DND-41 (cell line): ENCODE measurements at regions not wholly inside any gene's neighbourhood (a gene's known extent, or its start where the extent isn't known, plus 50 kb on each side); places are given as distances from the start of the nearest gene placed in this dataset.
"Not testable (repeated sequence)": the region's sequence is repeated elsewhere in the genome, so short reads cannot be mapped to it uniquely, and the experiment has no call there.

Experiments used
- ATAC-seq: fragments of 200-7000 bp; cut with Tn5 transposase; 3 replicates; pipeline ENCODE4 v1.9.1; 2021; ENCODE audit warnings: low read depth; ENCODE audit not compliant: insufficient read depth
- DNase-seq: peaks from one replicate; pipeline ENCODE4 v3.0.0-alpha.2; 2020
- H2AFZ ChIP-seq: 2 replicates; pipeline ENCODE4 v1.6.0; 2012; ENCODE audit warnings: low read depth, low read length
- H3K27ac ChIP-seq: 2 replicates; pipeline ENCODE4 v1.5.1; 2012; ENCODE audit warnings: low read length, inconsistent platforms
- H3K27me3 ChIP-seq: fragments of 200-600 bp; sonication (generic); 2 replicates; pipeline ENCODE4 v1.6.0; 2012; ENCODE audit warnings: low read length, mild to moderate bottlenecking, inconsistent platforms; ENCODE audit not compliant: insufficient read depth, poor library complexity
- H3K36me3 ChIP-seq: 2 replicates; pipeline ENCODE4 v1.5.1; 2012; ENCODE audit warnings: low read length, inconsistent platforms; ENCODE audit not compliant: insufficient read depth
- H3K4me1 ChIP-seq: 2 replicates; pipeline ENCODE4 v1.5.1; 2012; ENCODE audit warnings: mild to moderate bottlenecking, low read length; ENCODE audit not compliant: insufficient read depth
- H3K4me2 ChIP-seq: 2 replicates; pipeline ENCODE4 v1.6.0; 2012; ENCODE audit warnings: mild to moderate bottlenecking, moderate library complexity, low read length, inconsistent platforms; ENCODE audit not compliant: insufficient read depth
- H3K4me3 ChIP-seq, 2 experiments: fragments of 200-600 bp in 1 of 2; shearing (Covaris generic) in 1 of 2; 2 replicates each; pipeline ENCODE4 v1.5.1; 2012 to 2016; ENCODE audit warnings: inconsistent platforms in 2 of 2, low read length in 2 of 2, mild to moderate bottlenecking in 2 of 2, low read depth in 1 of 2, moderate library complexity in 1 of 2
- H3K79me2 ChIP-seq: 2 replicates; pipeline ENCODE4 v1.6.0; 2012; ENCODE audit warnings: low read length, inconsistent platforms; ENCODE audit not compliant: insufficient read depth
- H3K9ac ChIP-seq: 2 replicates; pipeline ENCODE4 v1.6.0; 2012; ENCODE audit warnings: low read depth, mild to moderate bottlenecking, inconsistent platforms, low read length, moderate library complexity
- H3K9me3 ChIP-seq: 2 replicates; pipeline ENCODE4 v1.5.1; 2012; ENCODE audit warnings: low read length, moderate library complexity, mild to moderate bottlenecking, inconsistent platforms; ENCODE audit not compliant: insufficient read depth, severe bottlenecking
- H4K20me1 ChIP-seq: 2 replicates; pipeline ENCODE4 v1.6.0; 2012; ENCODE audit warnings: low read length; ENCODE audit not compliant: insufficient read depth
- EZH2 ChIP-seq: IDR thresholded peaks from 3 replicates; pipeline ENCODE4 v1.6.1; 2012; ENCODE audit warnings: borderline replicate concordance, low read depth, mild to moderate bottlenecking, moderate library complexity, low read length, inconsistent platforms; ENCODE audit not compliant: severe bottlenecking
- TF ChIP-seq, protein P1 (sequence below): IDR thresholded peaks from 2 replicates; pipeline ENCODE4 v1.5.1; 2012; ENCODE audit warnings: borderline replicate concordance, low read length, moderate library complexity, mild to moderate bottlenecking; ENCODE audit not compliant: poor library complexity, severe bottlenecking; ENCODE audit errors: extremely low read depth

DNA sequence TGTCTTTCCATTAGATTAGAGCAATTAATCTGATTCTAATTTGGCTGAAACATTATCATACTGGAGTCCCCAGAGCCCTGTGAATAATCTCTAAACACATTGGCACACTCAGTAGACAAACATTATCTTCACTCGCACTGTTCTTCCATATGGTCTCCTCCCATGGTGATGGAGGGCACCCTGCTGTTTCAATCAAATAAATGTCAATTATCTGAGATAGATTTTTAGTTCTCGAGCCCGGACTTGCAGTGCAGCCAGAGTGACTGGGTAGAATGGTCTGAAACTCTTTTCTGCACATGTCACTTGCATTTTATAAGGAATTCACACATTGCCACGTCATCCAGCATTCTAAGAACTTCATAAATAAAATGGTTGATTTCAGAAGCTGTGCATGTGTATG, 90.6 kb upstream of the MAP3K7 start:
- Histone ChIP-seq H3K4me2 (no peak overlapping the region), H3K27me3 (no peaks in the 10 kb centered on the region), H3K4me1 (no peaks in the 10 kb centered on the region), H3K36me3 (no peaks in the 10 kb centered on the region), H3K27ac (no peak overlapping the region), H2AFZ (no peak overlapping the region), H3K79me2 (no peaks in the 10 kb centered on the region), H3K4me3 (no peak overlapping the region), H3K9me3 (no peaks in the 10 kb centered on the region), H4K20me1 (no peaks in the 10 kb centered on the region), H3K9ac (no peak overlapping the region)
- DNase-seq (no peak), ATAC-seq (no peak)
- TF ChIP-seq EZH2 = no peak
- TF ChIP-seq, protein P1, sequence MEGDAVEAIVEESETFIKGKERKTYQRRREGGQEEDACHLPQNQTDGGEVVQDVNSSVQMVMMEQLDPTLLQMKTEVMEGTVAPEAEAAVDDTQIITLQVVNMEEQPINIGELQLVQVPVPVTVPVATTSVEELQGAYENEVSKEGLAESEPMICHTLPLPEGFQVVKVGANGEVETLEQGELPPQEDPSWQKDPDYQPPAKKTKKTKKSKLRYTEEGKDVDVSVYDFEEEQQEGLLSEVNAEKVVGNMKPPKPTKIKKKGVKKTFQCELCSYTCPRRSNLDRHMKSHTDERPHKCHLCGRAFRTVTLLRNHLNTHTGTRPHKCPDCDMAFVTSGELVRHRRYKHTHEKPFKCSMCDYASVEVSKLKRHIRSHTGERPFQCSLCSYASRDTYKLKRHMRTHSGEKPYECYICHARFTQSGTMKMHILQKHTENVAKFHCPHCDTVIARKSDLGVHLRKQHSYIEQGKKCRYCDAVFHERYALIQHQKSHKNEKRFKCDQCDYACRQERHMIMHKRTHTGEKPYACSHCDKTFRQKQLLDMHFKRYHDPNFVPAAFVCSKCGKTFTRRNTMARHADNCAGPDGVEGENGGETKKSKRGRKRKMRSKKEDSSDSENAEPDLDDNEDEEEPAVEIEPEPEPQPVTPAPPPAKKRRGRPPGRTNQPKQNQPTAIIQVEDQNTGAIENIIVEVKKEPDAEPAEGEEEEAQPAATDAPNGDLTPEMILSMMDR = no peak

DNA sequence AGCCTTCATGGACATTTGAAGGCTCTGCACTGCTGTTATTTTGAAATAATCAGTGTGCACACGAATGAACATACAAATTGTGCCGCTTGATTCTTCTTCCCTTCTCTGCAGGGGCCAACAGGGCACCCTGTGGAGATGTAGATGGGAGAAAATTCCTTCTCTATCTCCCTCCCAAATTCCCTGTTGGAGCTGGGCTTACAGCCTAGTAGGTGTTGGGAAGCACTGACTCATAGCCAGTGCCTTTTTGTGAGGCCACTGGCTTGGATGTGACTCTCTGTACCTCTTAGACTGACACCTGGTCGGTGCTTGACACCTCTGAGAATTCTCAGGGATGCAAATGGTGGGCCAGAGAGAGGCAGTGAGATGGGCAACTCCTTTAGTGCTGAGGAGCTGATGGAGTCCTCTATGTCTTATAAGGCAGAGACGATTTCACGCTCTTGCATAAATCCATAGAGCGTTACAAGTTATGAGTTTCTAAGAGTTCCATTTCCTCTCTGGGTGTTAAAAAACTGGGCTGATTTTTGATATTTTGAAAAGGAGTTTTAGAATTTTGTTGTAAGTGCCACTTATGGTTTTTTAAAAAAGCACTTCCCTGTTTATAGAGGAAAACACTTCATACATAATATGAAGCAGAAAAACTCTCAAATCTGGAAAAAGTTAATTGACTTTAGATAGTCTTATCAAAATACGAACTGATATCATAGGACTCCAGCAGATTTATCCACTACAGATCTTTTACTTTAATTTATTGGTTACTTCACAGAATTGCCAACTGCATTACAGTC, 89.8 kb upstream of the MAP3K7 start:
- Histone ChIP-seq H3K4me1 (no peaks in the 10 kb centered on the region), H3K79me2 (no peaks in the 10 kb centered on the region), H3K9me3 (no peaks in the 10 kb centered on the region), H3K4me2 (no peak overlapping the region), H3K4me3 (no peak overlapping the region), H3K9ac (no peak overlapping the region), H2AFZ (no peak overlapping the region), H3K27ac (no peak overlapping the region), H4K20me1 (no peaks in the 10 kb centered on the region), H3K36me3 (no peaks in the 10 kb centered on the region), H3K27me3 (no peaks in the 10 kb centered on the region)
- no peak for TF ChIP-seq EZH2
- TF ChIP-seq, protein P1 = no peak
- DNase-seq (no peak), ATAC-seq (no peak)

DNA sequence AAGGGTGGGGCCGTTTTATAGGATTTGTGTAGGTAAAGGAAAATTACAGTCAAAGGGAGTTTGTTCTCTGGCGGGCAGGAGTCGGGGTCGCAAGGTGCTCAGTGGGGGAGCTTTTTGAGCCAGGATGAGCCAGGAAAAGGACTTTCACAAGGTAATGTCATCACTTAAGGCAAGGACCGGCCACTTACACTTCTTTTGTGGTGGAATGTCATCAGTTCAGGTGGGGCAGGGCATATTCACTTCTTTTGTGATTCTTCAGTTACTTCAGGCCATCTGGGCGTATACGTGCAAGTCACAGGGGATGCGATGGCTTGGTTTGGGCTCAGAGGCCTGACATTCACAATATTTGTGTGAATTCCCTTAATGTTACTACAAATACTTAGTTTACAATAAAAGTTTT, 88.2 kb upstream of the MAP3K7 start:
- H3K79me2 ChIP-seq, H3K27ac ChIP-seq, DNase-seq, ATAC-seq, H3K9ac ChIP-seq, H3K4me1 ChIP-seq, H3K4me3 ChIP-seq, H4K20me1 ChIP-seq, H2AFZ ChIP-seq, H3K27me3 ChIP-seq, H3K9me3 ChIP-seq, H3K4me2 ChIP-seq, H3K36me3 ChIP-seq: not testable (repeated sequence)

DNA sequence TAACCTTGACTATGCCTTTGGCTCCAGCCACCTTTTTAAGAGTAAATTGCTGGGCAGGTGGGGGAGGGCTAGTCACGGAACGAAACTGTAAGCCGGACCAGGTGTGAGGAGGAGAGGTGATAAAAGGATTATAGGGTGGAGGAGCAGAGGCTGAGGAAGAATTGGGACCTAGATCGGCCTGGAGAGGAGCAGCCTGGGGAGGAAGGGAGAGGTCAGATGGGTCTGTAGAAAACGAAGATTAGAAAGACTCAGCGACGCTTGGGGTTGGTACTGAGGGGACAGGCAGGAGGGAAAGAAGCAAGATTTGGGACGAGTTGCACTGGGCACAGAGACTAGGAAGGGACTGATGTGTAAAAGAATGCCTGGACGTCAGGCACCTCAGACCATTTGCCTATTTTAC, 87.2 kb upstream of the MAP3K7 start:
- not testable (repeated sequence) for H3K4me2 ChIP-seq, H2AFZ ChIP-seq, H3K27me3 ChIP-seq, H3K4me3 ChIP-seq, H3K9me3 ChIP-seq, H3K79me2 ChIP-seq, H3K4me1 ChIP-seq, H4K20me1 ChIP-seq, H3K27ac ChIP-seq, DNase-seq, H3K36me3 ChIP-seq, H3K9ac ChIP-seq, ATAC-seq
